DMS79 (cell line): ENCODE measurements at regions not wholly inside any gene's neighbourhood (a gene's known extent, or its start where the extent isn't known, plus 50 kb on each side); places are given as distances from the start of the nearest gene placed in this dataset.

Experiments used
- DNase-seq: peaks from one replicate; lab custom pipeline; 2025; lab: John Stamatoyannopoulos, UW

DNA sequence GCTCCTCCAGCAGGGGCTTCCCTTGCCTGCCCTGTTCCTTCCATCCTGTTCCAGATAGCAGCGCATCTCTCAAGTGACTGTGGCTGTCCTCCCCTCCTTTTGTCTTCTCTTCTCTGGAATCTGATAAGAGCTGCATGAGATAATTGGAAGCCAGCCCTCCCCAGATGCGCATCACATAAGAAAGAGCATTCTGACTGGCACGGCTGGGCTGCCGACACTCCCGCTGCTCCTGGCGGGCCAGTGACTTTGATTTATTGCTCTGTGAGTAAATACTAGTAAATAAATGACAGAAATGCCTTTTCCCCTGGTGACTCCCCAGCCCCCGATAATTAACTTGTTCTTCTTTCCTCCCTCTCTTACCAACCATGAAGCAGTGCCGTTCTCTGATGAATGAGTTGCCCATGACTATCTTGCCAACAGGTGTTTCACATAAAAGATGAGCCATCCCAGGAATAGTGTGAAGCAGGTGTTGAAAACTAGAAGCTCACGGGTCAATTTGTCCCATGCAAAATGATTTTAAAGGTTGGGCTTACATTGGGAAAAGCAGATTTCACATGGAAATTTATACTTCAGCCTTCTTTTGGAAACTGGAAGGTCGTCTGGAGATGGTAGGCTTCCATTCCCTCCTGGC, 212.3 kb downstream of the ERCC6L2 start:
- DNase-seq: no peak

- DNase-seq: no peak
Observed at GRCh38 chr9:96086936-96087571, 211.6 kb downstream of the ERCC6L2 start.

DNA sequence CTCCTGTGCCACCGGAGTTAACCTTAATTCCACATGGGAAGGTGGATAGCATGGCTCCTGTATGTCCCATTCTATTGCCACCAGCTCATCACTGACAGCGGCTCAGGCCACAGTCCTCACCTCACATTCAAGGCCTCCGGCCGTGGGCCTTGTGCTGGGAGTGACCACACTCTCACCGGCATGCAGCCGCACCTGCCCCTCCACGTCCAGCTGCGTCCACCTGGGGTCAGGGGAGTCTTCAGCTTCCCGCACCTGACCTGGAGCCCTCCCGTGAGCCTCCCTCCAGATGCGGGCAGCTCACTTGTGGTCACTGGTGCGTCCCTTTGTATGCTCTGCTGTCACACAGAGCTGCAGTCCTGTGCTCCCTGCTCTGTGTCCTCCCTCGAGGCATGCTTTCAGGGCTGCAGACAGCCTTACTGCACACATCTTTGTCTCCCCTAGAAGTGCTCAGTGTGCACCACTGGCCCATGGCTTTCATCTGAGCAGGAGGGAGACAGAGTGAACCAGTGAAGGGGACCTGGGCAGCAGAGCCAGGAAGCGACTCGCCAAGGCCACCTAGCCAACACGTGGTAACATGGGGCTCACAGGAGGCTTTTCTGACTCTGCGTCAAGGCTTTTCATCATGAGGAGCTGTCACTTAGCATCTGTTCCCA, 210.1 kb downstream of the ERCC6L2 start:
- no peak for DNase-seq

DNA sequence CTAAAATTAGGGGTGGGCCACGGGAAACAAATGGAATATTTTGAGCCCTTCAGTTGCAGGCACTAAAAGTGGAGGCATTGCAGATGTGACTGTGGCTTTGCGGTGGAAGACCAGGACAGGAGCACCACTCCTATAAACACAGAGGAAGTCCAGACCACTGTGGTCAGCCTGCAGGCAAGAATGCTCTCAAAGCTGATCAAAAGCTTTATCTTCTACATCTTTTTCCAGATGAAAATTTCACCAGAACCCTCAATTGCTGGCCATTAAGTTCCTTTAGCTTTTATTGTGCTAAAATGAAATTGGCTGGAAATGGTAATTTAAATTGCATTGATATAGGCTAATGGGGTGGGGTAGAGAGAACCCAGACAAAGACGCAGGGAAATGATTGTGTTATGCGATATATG, 208.8 kb downstream of the ERCC6L2 start:
- no peak for DNase-seq

DNA sequence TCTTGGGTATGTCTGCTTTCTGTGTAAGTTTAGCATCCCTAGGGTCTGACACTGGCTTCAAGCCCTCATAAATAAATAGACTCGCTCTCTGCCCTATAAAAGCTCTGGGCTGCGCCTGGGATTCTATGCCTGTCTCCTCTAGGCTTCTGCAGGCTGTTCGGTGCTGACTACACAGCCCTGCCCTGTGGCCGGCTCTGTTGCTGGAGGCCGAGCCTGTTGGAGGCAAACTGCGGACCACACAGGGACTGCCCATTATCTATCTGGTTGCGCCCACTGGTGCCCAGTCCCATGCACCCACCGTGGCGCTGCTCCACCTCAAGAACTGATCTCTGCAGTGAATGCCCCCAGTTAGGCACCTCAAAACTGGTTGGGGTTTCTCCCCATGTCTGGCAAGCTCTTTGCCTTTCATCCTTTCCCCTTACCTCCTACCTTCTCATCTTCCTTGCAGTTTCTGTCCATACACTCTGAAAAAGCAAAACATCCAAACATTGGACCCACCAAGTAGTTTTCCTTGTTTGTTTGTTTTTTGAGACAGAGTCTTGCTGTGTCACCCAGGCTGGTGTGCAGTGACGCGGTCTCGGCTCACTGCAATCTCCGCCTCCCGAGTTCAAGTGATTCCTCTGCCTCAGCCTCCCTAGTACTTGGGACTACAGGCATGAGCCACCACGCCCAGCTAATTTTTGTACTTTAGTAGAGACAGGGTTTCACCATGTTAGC, 207.2 kb downstream of the ERCC6L2 start:
- DNase-seq: no peak

DNA sequence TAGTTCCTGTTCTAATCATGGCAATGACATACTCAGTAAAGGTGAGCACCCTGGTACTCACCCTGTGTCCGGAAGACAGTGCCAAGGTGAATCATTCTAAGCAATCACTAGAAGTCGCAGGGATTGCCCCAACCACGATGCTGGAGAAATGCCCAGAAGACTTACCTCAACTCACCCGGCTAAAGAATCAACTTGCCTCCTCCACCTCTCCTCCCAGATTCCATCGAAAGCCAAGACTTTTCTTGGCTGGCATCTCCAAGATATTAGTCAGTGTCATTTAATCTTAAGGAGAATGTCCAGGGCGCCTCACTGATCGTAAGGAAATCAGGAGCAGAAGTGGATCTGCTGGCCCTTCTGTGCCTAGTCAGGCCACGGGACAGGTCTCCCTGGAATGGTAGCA, 204.9 kb downstream of the ERCC6L2 start:
- DNase-seq: no peak

GRCh38 chr9:96079779-96080178, 204.3 kb downstream of the ERCC6L2 start:
- no peak for DNase-seq

DNA sequence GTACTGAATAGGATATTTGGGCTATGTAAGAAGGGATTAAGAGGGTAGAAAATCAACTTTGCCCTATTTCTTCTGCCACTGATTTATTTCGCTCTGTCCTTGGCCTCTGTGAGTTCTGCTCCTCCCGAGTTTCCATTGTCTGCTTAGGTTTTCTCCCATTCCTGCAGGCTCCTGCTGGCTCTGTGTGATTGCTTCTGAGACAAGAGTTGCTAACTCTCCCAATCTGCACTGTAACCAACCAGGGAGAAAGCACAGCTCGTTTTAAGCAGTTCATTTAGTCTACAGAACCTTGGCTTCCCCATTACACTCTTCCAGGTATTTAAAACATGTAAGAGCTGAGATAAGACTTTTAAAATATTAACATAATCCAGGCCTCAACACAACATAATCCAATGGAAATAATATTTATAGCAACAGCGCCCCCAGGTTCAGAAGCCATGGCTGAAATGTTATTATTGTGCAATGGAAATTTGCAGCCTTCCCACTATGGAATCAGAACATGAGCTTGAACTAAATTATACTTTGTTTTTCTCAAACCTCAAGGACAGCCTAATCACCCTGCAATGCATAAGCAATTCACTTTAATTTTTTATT, 203.5 kb downstream of the ERCC6L2 start:
- DNase-seq: no peak

DNA sequence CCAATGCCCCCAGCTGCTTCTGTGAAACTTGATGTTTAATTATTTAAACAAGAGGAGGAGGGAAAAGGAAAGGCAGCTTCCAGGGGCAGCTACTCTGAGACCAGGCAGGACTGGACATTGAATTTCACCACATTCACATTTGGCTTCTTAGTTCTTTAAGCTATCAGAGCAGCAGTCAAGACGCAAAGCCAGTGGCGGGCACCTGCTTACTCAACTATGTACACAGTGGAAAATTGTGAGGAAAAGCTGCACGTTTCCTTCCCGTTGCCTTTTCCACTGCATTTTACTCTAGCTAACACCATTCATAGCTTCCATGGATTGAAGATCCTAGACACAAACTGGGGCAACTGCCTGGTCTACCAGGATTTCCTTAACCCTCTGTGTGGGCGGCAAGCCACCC, 200.3 kb downstream of the ERCC6L2 start:
- no peak for DNase-seq

DNA sequence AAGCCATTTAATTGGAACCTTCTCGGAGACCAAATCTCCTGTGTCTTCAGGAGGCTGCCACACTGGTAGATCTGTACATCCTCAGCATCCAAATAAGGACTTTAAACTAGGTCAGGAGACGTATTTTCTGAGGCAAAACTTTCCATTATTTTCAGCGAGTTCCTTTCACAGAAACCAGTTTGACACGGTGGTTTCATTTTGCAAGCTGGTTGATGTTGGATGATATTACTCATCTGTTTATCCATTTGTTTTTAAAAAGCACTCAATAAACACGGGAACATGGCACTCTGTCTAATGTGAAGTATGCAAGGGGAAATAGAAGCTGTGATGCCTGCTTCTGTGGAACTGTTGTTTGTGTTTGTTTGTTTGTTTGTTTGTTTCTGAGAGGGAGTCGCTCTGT, 199.6 kb downstream of the ERCC6L2 start:
- DNase-seq: no peak

DNA sequence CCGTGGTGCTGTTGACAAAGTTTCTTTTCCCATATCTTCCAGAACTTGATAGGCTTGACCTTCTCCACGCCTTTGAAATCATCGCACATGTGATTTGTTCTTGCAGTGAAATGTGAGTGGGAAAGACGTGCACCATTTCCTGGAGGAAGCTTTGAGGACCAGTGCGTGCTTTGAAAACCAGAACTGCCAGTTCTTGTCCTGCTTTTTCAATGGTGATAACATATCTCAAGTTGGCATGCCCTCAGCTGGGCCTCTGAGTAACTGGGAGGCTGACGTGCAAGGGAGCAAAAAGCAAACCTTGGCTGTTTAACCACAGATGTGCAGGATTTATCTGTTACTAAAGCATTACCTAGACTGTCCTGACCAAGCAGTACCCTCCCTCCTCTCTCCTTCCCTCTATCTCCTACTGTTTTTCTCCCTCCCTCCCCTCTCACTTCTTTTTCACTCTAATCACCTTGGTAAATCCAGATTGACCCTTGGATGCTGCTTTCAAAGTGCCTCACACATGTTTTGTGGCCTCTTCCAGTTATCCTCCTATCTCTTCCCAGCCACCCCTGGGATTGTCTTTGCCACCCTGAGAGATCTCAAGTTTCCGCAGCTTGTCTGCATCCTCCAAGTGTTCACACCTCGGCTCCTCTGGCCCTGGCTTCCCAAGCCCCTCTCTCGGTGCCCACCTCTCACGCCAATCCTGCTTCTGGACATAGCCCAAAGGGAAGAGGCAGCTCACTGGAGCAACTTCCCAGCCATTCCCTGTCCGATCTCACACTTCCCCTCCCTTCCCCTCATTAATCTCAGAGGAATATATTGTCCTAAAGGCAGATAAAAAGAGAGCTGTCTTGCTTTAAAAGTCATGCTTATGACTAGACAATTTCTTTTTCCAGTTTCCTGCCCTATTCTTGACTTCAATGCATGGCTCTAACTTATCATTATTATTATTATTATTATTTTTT, 198.3 kb downstream of the ERCC6L2 start:
- DNase-seq: no peak

DNA sequence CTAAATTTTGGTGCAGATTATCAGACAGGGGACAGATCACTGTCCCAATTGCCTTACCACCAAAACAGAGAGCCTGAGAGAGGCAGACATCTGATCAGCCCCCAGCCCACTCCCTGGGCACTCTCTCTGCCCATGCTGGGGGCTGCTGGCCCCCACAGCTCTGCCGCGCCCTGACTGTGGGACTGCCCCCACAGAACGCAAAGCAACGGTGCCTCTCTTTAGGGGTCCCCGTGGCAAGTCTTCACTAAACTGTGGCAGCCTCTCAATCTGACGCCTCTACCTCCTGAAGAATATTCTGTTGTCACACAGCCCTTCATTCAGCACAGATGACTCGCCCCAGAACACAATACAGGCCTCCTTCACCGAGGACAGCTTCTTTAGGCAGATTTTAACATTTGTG, 197.4 kb downstream of the ERCC6L2 start:
- DNase-seq: no peak

- DNase-seq: no peak
Observed at GRCh38 chr9:96071815-96072124, 196.3 kb downstream of the ERCC6L2 start.

GRCh38 chr9:96071076-96071814, 195.8 kb downstream of the ERCC6L2 start:
- no peak for DNase-seq

- no peak for DNase-seq
Observed at GRCh38 chr9:96069629-96070220, 194.2 kb downstream of the ERCC6L2 start.

DNA sequence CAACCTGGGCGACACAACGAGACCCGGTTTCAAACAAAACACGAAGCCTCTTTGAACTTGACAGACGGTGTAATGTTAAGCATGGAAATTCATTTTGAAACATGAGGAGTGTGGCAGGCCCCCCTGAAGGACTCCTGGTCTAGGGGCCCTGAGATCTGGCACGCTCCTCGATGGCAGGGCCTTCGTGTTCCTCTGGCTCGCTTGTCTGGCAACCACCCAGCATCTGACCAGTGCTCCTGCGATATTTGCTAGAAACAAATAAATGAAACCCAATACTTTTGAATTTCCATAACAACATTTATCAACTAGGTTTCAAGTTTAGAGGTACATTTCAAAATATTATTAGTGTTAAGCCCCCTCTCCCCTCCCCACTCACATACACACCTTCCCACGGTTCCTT, 193.0 kb downstream of the ERCC6L2 start:
- DNase-seq: no peak

- no peak for DNase-seq
Observed at GRCh38 chr9:96067600-96067999, 192.1 kb downstream of the ERCC6L2 start.

GRCh38 chr9:96067004-96067403, 191.5 kb downstream of the ERCC6L2 start:
- no peak for DNase-seq

- DNase-seq: no peak
Observed at GRCh38 chr9:96065482-96066251, 190.2 kb downstream of the ERCC6L2 start.
